Amniotic stem cell (primary cell): ENCODE measurements at regions not wholly inside any gene's neighbourhood (a gene's known extent, or its start where the extent isn't known, plus 50 kb on each side); places are given as distances from the start of the nearest gene placed in this dataset.

ENCODE experiments used
- DNase-seq: peaks from one replicate; lab custom pipeline; 2025; lab: John Stamatoyannopoulos, UW

DNA sequence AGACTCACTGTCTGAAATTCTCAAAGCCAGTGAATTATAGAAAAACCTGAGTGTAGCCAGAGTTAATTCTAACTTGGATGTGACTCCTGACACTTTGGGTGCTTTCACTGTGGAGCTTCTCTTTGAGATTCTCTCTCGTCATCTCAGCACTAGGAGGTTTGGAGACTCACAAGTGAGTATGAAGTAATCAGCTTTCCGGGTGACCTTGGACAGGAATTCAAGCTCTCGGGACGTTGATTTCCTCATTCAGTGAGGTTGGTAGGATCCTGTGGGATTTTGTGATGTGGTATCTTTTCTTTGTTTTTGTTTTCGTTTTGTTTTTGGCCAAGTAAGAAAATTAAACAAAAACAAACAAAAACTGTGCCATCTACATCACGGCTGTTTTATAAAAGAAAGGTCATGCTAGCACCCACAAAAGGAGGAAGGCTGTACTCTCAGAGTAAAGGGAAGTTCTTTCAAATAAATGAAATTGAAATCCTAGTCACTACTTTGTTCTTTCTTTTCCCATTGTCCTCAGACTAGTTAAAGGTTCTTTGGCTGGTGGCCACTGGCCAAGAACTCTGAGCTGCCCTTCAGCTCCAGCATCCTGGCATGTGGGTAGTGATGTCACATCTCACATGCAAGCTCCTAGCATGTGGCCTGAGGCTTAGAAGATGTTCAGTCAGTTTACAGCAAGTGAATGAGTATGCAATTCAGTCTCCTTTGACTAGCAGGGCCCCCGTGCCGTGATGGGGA lies 263.3 kb upstream of the TPM1 start:
- DNase-seq = peak; percentile 26

DNA sequence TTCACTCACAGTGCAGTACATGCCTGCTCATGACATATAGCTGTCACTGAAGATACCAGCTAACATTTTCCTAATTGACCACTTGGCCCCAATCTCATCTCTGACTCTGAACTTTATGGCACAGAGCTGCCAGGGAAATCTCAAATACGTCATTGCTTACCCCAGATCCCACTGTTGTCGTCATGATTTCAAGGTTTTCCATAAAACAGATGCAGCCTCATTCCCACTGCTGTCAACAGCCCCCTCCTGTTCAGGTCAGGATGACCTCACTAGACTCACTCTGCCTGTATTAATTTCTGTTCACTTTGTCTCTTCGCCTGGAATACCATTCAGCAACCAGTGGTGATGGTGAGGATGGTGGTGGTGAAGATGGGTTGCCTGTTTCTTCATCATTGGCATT lies 262.6 kb upstream of the TPM1 start:
- no peak for DNase-seq

DNA sequence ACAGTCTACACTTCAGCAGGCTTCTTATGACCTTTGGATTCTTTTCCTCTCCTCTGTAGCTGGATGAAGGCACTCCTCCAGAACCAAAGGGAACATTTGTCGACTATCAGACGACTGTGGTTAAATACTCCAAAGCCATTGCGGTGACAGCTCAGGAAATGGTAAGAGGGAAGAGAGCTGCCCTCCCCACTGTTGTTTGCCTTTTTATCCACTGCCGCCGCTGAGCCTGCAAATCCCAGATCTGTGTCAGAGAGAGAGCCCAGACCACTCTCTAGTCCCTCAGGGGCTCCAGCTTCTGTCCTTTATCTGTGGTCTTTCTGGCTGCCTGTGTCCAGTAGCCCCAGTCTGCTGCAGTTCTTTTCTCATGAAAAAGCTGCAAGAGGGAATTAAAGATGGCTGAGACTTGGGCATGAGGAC lies 261.5 kb upstream of the TPM1 start:
- no peak for DNase-seq

DNA sequence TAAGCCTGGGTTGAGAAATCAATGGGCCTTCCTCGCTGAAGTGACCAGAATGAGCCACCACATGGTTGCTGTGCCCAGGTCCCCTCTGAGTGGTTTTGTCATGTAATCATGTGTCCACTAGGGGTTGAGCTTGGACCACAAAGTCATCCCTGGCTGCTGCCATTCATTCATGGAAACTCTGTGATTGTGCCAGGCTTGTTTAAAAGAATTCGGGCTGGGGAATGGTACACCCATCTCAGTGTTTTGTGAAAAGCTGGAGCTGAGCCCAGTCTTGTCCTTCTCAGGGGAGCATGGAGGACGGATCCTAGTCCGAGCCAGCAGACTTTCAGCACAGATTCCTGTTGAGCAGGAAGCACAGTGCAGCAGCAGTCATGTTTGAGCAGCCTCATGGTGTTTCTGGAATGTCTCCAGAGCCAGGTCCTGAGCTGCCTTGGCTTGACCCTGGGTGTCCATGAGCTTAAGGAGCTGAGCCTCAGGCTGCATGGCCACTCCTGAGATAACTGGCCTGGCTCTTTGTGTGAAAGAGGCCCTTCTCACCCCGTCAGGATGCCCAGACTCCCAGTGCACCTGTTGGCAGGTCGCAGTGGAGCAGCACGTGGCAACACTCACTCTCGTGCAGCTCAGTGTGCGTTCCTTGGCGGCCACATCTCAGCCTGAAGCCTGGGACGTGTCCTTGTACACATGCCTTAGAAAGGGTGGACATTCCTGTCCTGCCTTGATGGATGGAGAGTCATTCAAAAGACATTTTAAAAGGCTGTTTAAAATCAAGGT lies 260.3 kb upstream of the TPM1 start:
- DNase-seq = peak; percentile 78

DNA sequence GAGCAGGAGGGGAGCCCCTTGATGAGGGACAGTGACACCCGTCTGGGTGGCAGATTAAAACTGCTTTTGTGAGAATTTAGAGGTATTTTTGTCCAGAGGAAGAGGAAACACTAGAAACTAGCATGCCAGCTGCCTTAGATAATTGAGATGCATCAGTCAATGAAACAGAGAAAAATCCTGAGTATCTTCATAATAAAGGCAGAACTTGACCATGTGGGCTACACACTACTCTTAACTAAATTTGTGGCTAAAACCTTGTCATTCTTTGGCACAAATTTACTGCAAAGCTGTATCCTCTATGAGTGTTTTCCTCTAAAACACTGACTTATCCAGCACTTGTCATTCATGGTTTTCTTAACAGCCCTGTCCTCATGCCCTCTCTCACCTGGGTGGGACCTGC lies 259.7 kb upstream of the TPM1 start:
- no peak for DNase-seq

DNA sequence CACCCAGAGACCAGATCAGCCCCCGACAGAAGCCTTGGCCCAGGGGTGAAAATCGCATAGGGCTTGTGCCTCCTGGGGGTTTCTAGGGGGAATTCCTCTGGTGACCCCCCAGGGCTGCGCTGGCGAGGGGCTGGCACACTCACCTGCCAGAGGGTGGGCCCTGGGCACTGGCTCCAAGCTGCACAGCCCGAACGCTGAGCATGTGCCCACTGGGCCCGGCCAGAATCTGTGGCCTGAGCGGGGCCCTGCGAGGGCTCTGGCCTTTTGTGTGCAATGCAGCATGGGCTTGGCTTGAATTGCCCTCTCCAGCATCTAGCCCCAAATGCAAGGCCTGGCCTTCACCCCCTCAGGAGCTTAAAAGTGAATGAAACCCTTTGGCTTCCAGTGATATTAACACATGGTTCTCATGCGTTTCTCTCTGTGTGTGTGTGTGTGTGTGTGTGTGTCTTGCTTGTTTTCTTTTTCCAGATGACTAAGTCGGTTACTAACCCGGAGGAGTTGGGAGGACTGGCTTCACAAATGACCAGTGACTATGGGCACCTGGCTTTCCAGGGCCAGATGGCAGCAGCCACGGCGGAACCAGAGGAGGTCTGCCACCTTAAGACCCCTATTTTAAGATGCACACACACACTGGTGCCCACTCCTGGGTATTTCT lies 259.1 kb upstream of the TPM1 start:
- peak; percentile 51 for DNase-seq

DNA sequence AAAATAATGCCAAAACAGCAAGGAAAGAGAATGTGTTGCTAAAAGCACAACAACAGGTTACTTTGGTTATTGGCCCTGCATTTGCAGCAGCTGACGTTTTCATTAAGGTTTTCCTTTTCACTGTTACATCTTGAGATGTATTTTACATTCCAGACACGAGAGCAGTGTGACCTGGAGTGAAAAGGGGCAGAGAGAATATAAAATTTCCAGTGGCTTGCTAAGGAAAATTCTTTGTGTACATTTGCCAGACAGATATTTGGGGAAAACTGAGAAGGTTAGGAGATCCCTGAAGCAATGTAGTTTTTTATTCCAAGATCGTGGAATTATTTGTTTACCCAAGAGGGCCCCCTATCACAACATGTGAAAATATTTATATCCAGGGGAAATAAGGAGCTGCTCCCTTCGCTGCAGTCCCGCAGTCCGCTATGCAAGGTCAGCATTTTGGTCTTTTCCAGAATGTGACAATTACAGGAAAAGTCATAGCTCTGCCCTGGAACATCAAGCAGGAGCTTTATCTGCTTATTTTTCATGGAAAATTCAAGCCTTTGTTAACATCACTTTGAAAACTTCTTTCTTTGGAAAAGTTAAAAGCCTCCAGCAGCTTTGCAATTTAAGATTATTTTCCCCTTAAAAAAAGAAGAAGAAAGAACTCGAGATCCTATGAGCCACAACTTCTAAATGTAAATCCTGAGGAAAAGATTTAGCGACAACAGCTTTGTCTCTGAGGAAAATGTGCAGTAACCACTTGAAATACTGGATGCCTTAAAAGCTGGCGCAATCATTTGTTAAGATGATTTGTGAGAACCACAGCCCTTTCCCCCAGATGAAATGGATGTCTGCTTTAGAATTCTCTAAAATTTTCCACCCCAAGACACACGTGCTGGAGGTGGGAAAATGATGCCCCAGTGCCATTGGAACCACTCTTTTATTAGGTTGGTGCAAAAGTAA lies 256.4 kb upstream of the TPM1 start:
- DNase-seq = no peak

DNA sequence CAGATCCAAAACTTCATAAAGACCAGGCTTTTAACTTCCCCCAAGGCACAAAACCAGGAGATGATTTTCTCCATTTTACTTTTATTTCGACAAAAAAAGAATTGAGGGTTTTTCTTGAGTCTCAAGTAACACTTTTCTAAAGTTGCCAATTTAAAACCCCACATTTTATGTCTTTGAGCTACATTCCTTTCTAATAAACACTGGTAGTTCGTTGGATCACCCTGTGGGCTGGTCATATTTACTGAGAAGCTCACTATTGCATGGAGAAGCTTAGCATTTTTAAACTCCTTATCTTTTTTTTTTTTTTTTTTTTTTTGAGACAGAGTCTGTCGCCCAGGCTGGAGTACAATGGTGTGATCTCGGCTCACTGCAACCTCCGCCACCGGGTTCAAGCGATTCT lies 255.1 kb upstream of the TPM1 start:
- no peak for DNase-seq

DNA sequence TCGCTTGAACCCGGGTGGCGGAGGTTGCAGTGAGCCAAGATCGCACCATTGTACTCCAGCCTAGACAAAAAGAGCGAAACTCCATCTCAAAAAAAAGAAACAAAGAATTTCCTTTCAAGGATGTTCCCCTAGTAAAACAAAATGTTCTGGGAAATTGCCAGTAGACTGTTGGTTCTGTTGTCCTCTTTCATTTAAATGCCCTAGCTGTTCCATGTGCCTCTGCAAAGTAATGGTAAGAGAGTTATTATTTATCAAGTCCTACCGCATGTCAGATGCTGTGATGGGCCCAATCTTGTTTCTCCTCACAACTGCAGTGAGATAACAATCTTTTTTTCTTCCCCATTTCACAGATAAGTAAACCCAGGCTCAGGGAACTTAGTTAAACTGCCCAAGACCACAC lies 254.3 kb upstream of the TPM1 start:
- DNase-seq = no peak

DNA sequence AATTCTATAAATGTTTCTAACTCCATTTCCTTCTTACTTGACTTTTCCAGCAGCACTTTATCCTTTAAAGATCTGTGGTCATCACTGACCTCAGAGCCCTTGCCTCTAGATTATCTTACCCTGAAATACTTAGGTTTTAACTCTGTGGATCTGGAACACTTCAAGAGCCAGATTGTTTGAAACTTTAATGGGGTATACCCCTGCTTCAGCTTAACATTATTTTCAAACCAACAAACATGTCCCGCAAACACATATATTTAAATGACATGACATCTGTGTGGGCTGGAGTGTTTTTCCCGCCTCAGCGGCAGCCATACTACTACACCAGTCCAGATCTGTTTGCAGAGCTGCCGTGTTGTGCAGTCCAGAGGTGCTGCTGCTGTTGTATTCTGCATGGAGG lies 252.0 kb upstream of the TPM1 start:
- no peak for DNase-seq

DNA sequence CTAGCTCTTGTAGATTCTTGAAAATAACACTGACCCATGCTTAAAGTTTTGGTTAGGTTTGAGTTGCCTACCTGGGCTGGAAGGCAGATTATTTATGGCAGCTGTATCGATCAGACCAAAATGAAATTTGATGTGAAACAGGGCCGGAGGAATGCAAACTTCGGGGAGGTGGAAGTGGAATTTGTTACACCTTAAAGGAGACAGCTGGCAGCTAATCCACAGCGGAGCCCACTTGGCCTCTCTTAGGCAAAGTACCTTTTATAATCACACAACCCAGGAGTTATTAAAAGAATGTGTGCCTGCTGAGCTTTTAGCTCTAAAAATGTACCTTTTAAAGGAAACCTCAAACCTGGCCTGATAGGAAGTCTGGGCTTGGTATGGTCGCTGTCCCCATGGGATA lies 250.9 kb upstream of the TPM1 start:
- DNase-seq = no peak

DNA sequence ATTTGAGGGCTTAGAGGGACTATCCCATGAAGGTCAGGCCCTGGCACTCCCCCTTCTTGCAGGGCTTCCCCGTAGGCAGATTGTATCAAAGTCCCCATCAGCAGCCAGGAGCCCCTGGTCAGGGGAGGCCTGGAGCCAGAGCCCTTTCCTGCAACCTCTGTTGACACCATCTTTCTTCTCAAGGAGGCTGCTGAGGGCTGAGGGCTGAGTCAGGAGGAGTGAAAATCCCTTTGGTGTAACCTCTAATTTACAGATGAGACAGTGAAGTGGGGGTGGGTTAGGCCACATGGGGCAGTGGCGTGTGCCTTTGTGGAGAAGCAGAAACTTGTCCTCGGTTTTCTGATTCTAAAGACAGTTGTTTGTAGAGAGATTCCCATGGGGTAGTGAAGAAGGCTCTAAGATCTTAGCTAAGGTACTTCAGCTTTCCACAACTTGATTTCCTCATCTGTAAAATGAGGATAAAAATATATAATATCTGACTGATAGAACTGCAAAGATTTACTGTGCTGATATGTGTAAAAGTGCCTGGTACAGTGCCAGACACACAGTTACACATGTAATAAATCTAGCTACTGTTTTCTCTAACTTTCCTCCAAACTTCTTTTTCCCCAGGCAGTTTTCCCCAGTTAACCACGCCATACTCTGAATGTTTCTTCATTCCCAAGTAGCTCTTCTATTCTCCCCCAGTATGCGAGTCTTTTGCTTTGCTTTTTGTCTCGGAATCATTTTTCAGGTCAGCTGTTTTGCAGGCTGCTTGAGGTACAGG lies 249.4 kb upstream of the TPM1 start:
- DNase-seq = no peak

DNA sequence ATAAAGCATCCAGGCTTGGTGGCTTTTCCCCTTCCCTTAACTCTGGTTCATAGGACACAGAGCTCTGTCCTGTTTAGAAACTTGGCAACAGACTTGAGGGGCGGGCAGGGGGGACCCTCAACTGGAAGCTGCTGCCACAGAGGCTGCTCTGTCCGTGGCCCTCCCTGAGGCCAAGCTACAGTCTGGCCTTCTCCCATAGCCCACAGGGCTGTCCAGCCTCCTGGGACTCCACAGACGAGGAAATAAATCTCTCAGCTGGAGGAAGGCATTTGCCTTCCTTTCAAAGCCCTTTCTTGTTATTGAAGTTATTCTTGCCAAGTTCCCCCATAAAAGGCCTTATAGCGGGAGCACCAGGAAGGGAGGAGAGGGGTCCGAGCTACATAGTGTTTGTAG lies 248.8 kb upstream of the TPM1 start:
- no peak for DNase-seq

DNA sequence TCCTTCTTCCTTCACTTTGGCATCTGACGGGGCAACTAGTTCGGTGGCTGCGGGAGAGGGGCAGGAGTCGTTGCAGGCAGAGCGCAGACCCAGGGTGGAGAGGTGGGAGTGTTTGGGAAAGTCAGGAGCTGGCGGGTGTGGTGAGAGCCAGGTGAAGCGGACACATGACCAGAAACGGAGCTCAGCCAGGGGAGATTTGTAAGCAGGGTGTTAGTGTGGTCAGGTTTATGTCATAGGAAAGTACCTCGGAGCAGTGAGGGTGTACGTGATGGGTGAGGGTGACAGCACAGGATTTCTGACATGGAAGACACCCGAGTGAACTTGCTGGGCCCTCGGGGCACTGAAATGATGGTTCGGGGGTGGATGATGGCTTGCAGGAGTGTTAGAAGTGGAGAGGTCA lies 247.4 kb upstream of the TPM1 start:
- no peak for DNase-seq

DNA sequence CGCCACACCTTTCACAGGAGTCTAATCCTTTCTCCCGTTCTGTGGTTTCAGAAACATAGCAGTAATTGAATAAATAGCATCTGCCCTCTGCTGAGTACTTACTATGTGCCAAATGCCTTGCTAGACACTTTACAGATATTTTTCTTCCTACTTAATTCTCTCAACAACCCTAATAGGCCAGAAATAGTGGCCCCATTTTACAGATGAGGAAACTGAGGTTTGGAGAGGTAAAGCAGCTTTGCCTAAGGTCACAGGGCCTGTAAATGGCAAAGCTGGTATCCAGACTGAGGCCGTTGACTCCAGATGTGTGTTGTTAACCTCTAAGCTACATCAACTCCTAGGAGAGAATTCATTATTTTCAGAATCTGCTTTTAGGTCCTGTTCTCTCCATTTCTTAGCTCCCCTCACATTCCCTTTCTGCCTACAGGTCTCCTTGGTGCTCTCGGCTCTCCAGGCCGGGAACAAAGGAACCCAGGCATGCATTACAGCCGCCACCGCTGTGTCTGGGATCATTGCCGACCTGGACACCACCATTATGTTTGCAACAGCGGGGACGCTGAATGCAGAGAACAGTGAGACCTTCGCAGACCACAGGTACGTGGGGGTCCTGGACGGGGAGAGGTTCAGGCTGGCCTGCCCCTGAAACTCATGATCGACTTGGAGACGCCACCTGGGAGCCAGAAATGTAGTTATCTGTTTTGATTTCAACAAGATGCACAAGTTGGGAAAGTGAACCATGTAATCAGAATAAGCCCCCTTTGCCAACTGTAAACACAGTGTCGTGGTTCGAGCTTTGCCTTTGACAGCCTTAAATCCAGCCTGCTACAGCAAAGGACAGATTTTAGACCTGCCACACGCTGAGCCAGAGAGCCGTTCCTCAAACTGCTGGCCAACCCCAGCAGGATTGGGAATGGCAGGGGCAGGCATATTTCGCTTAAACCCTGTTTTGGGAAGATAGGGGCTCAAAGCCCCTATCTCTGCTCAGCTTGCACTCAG lies 246.5 kb upstream of the TPM1 start:
- no peak for DNase-seq

DNA sequence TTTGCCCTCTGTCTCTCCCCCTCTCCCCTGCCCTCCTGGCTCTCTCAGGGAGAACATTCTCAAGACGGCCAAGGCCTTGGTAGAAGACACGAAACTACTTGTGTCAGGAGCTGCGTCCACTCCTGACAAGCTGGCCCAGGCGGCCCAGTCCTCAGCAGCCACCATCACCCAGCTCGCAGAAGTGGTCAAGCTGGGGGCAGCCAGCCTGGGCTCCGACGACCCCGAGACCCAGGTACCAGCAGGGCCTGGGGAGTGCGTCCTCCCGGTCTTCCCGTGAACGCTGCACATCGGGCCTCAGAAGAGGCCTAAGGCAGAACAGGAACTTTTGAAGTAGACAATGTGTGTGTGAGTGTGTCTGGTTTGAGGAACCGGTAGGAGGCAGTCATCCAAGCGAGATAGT lies 245.4 kb upstream of the TPM1 start:
- DNase-seq = no peak

DNA sequence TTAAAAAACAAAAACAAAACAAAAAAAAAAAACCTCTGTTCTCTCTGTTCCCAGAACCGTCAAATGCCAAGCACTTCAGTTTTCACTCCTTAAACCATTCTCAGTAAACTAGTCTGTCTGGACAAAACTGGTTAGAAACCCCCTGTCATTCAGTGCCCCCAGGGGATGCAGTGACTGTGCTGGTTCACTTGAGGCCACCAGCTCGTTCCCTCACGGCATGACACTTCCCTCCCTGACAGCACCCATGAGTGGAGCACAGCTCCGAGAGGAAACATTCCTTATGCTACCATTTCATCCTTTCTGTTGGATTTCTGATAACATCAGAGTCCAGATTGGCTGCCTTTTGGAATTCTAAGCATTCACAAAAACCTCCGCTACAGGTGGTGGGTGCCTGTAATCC lies 244.0 kb upstream of the TPM1 start:
- no peak for DNase-seq

DNA sequence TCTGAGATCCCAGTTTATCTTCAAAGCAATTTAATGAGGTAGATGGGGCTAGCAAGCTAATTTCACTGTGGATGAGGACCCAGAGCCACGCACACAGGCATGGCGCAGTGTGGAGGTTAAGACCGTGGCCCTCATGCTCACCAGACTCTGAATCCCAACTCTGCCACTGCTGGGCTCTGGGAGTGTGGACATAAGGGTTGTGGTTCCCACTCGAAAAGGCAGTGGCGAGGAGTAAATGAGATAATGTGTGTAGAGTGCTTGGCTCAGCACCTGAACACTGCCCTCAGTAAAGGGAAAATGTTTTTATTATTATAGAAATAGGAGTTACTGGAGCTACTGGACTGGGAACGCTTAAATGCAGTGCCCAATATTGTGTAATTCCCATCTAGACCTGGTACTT lies 243.5 kb upstream of the TPM1 start:
- no peak for DNase-seq

DNA sequence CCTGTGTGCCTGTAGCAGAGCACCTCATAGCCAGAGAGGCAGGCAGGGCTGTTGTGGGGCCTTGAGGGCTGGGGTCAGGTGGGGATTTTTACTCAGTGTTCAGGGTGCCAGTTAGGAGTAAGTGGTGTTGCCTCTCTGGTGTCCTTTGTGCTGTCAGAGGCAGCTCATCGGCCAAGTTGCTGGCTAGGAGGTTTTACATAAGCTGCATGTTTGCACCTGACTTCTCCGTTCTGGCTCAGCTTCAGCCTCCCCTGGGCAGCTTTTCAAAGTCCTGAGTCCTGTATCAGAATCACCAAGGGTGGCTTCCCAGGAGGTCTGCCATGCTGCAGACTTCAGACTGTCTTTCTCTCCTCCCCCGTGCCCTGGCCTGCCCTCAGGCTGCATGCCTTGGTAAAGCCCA lies 242.6 kb upstream of the TPM1 start:
- DNase-seq = no peak

DNA sequence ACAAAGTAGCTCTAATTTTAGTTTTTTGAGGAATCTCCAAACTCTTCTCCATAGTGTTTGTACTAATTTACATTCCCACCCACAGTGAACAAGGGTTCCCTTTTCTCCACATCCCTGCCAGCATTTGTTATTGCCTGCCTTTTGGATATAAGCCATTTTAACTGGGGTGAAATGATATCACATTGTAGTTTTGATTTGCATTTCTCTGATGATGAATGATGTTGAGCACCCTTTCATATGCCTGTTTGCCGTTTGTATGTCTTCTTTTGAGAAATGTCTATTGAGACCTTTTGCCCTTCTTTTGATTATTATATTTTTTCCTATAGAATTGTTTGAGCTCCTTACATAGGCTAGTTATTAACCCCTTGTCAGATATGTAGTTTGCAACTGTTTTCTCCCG lies 239.9 kb upstream of the TPM1 start:
- DNase-seq = no peak
